Activated naive CD4-positive, alpha-beta T cell treated with anti-CD3 and anti-CD28 coated beads, Interleukin-2, amount 10 ng/mL, durations not matched to agents 7 days and 5 days (primary cell): ENCODE measurements at regions not wholly inside any gene's neighbourhood (a gene's known extent, or its start where the extent isn't known, plus 50 kb on each side); places are given as distances from the start of the nearest gene placed in this dataset.
"Not testable (repeated sequence)": the region's sequence is repeated elsewhere in the genome, so short reads cannot be mapped to it uniquely, and the experiment has no call there.

Experiments used
- CTCF ChIA-PET: fragments of 350-600 bp; sonication (Branson Sonifier 250); formaldehyde crosslinking; loops from one replicate; lab custom pipeline; 2021; ENCODE audit warnings: antibody characterized with exemption; lab: Charles Lee
- DNase-seq: peaks from one replicate; pipeline ENCODE4 v3.0.0-alpha.2; 2020
- H3K27ac Mint-ChIP-seq: one replicate; pipeline ENCODE4 v1.8.0; 2021; ENCODE audit warnings: mild to moderate bottlenecking, moderate library complexity, mixed read lengths
- H3K27me3 Mint-ChIP-seq: one replicate; pipeline ENCODE4 v1.8.0; 2021; ENCODE audit warnings: mild to moderate bottlenecking, mixed read lengths
- H3K36me3 Mint-ChIP-seq: one replicate; pipeline ENCODE4 v1.8.0; 2021; ENCODE audit warnings: mixed read lengths
- H3K4me1 Mint-ChIP-seq: one replicate; pipeline ENCODE4 v1.8.0; 2021; ENCODE audit warnings: mixed read lengths
- H3K4me3 Mint-ChIP-seq: one replicate; pipeline ENCODE4 v1.8.0; 2021; ENCODE audit warnings: mild to moderate bottlenecking, moderate library complexity, mixed read lengths
- H3K9me3 Mint-ChIP-seq: one replicate; pipeline ENCODE4 v1.8.0; 2021; ENCODE audit warnings: mixed read lengths

DNA sequence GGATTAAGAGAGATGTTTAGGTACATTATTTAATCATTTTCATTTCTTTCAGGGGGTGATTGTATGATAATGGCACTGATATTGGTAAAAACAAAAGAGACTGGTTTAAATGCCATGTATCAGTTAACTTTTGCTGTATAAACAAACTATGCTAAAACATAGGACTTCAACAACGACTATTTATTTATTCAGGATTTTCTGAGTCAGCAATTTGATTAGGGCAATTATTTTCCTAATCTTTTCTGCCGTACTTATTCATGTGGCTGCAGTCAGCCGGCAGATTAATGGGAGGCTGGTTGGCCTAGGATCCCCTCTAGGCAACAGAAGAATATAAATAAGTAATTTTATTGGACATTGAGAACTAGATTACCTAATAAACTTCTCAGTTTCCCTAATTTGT lies 661.7 kb upstream of the RAG2 start:
- Mint-ChIP-seq H3K4me3 (no peak overlapping the region), H3K36me3 (no peaks in the 10 kb centered on the region), H3K27ac (no peak overlapping the region), H3K27me3 (no peaks in the 10 kb centered on the region), H3K4me1 (no peaks in the 10 kb centered on the region), H3K9me3 (peaks cover 12% of the 10 kb centered on the region)
- CTCF ChIA-PET = no interaction called here
- DNase-seq = no peak

DNA sequence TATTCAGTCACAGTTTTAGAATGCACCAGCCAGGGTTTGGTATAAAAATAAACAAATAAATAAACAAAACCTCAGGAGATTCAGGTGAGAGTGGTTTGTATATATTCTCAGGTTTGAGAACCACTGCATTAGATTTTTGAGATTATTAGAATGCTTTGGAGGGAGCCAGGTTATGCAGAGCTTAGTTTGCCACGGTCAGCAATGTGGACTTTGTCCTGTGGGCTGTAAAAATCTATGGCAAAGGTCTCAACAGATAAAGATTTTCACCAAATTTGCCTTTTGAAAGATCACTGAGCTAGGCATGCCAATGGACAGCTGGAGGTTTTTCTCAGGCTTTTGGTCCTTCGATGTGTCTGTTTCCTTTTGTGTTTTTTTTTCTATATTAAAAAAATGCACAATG lies 650.1 kb upstream of the RAG2 start:
- CTCF ChIA-PET = interaction anchor here (0.7 kb wide), 1 partner anchor 1372 kb away, joined by 3 read pairs; no protein-coding TSS in a partner anchor
- H3K27ac Mint-ChIP-seq = no peak overlapping the region
- H3K27me3 Mint-ChIP-seq = no peaks in the 10 kb centered on the region
- H3K4me1 Mint-ChIP-seq = no peaks in the 10 kb centered on the region
- DNase-seq = no peak
- no peak overlapping the region for H3K4me3 Mint-ChIP-seq
- no peaks in the 10 kb centered on the region for H3K36me3 Mint-ChIP-seq
- H3K9me3 Mint-ChIP-seq = peaks cover 9% of the 10 kb centered on the region

DNA sequence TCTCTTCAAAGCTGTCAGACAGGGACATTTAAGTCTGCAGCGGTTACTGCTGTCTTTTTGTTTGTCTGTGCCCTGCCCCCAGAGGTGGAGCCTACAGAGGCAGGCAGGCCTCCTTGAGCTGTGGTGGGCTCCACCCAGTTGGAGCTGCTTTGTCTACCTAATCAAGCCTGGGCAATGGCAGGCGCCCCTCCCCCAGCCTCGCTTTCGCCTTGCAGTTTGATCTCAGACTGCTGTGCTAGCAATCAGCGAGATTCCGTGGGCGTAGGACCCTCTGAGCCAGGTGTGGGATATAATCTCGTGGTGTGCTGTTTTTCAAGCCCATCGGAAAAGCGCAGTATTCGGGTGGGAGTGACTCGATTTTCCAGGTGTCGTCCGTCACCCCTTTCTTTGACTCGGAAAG lies 648.1 kb upstream of the RAG2 start:
- H3K27me3 Mint-ChIP-seq, DNase-seq, H3K4me1 Mint-ChIP-seq, CTCF ChIA-PET, H3K9me3 Mint-ChIP-seq, H3K4me3 Mint-ChIP-seq, H3K27ac Mint-ChIP-seq, H3K36me3 Mint-ChIP-seq: not testable (repeated sequence)

DNA sequence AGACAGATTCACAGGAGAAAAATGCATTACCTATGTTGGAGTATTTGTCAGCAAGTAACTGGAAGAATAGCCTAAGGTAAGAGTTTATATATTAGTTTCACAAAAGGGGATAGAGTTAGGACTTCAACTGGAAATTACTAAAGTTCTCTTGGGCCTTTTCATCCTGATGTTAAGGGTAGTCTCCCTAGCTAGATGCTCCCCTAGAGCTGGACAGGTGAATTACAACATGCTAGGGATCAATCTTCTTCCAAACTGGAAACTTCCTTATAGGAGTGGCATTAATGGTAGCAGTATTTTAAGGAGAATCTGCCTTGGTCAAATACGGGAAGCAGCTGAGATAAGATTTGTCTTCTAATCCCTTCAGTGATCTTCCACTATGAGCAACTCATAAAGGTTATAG lies 632.8 kb upstream of the RAG2 start:
- Mint-ChIP-seq H3K4me1 (no peaks in the 10 kb centered on the region), H3K36me3 (no peaks in the 10 kb centered on the region), H3K4me3 (no peak overlapping the region), H3K27me3 (no peaks in the 10 kb centered on the region), H3K27ac (no peak overlapping the region), H3K9me3 (peaks cover 8% of the 10 kb centered on the region)
- CTCF ChIA-PET = no interaction called here
- no peak for DNase-seq

DNA sequence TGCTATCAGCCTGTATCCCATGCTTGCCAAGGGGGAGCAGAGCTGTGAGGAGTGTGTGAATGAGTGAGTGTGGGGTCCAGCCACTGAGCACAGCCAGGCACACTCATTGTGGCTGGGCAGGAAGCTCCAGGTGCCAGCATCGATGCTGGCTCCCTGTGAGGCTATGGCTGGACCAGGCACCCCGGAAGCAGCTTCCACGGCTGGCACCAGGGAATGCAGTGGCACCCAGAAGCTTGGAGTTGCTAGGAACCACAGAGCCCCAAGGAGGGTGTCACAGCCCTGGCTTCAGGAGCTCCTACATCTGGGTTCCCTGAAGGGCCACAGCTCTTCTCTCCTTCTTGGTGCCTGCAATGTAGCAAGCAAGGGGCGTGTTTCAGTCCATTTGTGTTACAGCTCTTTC lies 625.9 kb upstream of the RAG2 start:
- CTCF ChIA-PET = no interaction called here
- H3K27ac Mint-ChIP-seq = no peak overlapping the region
- no peaks in the 10 kb centered on the region for H3K4me1 Mint-ChIP-seq
- H3K9me3 Mint-ChIP-seq = peaks cover 10% of the 10 kb centered on the region
- no peaks in the 10 kb centered on the region for H3K27me3 Mint-ChIP-seq
- no peak overlapping the region for H3K4me3 Mint-ChIP-seq
- H3K36me3 Mint-ChIP-seq = no peaks in the 10 kb centered on the region
- DNase-seq = no peak

DNA sequence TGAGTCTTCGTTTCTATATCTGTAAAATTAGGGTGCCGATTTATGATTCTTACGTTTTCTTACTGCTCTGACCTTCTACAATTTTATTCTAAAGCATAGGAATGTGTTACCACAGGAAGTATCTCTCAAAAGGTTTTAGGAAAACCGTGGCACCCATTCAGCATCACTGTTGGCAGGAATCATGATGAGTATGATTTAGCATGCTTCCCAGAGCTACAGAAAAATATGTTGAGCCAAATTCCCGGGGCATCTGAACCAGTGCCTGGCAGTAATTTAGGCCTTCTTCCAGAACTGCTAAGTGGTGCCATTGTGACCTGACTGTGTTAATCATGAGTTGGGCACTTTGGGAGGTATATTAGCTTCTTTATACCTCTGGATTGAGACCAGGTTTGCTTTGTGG lies 605.0 kb upstream of the RAG2 start:
- CTCF ChIA-PET = no interaction called here
- no peak for DNase-seq
- no peaks in the 10 kb centered on the region for H3K4me1 Mint-ChIP-seq
- no peak overlapping the region for H3K4me3 Mint-ChIP-seq
- H3K27ac Mint-ChIP-seq = no peak overlapping the region
- peaks cover 16% of the 10 kb centered on the region for H3K9me3 Mint-ChIP-seq
- H3K27me3 Mint-ChIP-seq = no peaks in the 10 kb centered on the region
- H3K36me3 Mint-ChIP-seq = no peaks in the 10 kb centered on the region

DNA sequence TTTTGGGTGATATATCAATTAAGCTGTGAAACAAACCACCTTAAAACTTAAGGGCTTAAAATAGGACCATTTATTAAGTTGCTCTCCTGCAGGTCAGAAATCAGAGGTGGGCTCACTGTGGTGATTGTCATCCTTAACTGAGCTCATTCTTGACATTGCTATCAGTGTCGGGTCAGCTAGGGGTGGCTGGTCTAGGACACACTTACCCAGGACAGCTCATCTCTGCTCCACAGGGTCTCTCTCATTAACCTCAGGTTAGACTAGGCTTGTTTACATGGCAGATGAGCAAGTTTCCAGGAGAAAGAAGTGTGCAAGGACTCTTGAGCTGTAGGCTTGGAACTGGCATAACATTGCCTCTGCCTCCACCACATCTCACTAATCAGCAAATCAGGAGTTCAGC lies 601.0 kb upstream of the RAG2 start:
- Mint-ChIP-seq H3K27me3 (no peaks in the 10 kb centered on the region), H3K36me3 (no peaks in the 10 kb centered on the region)

DNA sequence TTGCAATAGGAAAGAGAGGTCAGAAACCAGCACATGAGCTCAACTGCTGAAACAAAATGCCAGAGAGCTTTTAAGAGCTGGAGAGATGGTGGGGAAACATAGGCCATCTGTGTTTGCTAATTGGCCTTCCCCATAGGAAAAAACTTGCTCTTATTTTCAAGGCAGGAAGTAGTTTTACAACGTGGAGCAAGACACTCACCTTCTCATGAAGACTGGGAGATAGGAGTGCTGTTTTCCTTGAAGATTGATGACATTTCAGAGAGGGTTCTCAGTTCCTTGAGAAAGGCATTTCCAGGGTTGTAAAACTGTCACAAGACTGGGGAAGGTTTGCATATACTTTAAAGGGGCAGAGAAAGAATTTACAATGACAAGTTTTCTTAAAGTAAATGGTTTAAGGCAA lies 586.3 kb upstream of the RAG2 start:
- CTCF ChIA-PET = no interaction called here
- Mint-ChIP-seq H3K36me3 (no peaks in the 10 kb centered on the region), H3K27ac (no peak overlapping the region), H3K4me3 (no peak overlapping the region), H3K4me1 (no peaks in the 10 kb centered on the region), H3K9me3 (peaks cover 8% of the 10 kb centered on the region), H3K27me3 (no peaks in the 10 kb centered on the region)
- DNase-seq = no peak

More for the DNA sequence above, 601.0 kb upstream of the RAG2 start:
- peaks cover 9% of the 10 kb centered on the region for H3K9me3 Mint-ChIP-seq
- H3K4me3 Mint-ChIP-seq = no peak overlapping the region
- no peak overlapping the region for H3K27ac Mint-ChIP-seq
- no peak for DNase-seq
- H3K4me1 Mint-ChIP-seq = no peaks in the 10 kb centered on the region
- CTCF ChIA-PET = no interaction called here

DNA sequence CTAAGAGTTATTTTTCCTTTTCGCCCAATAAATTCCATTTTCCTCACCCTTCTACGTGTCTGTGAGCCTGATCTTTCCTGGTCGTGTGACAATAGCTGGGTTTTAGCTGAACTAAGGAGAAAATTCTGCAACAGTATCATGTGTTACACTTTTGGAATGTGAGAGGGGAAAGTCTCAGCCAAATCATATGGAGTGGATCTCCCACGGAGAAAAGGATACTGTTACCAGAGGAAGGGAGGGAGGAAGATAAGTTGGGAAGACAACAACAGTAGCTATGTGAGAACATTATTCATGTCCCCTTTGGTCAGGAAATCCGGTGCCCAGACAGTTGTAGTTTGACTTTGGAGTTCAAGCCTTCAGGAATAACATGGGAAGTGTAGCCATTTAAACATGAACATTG lies 584.0 kb upstream of the RAG2 start:
- no peaks in the 10 kb centered on the region for H3K27me3 Mint-ChIP-seq
- H3K36me3 Mint-ChIP-seq = no peaks in the 10 kb centered on the region
- CTCF ChIA-PET = no interaction called here
- H3K4me1 Mint-ChIP-seq = no peaks in the 10 kb centered on the region
- H3K27ac Mint-ChIP-seq = no peak overlapping the region
- H3K9me3 Mint-ChIP-seq = peaks cover 6% of the 10 kb centered on the region
- no peak for DNase-seq
- no peak overlapping the region for H3K4me3 Mint-ChIP-seq

DNA sequence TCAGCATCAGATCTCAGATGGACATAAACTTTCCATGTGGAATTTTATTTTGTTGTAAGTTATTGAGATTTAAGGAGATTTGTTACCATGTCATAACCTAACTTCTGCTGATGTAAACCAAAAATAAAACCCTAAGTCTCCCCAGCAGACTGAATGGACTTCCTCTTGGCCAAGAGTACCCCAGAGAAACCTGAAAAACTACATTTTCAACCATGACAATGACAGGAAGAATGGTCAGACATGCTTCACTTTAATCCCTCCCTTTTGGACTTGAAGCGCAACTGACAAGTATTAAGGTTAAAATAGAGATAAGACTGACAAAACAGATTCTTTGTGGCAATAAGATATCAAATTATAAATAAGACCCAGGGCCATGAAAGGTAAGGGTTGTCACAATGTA lies 579.7 kb upstream of the RAG2 start:
- H3K27me3 Mint-ChIP-seq = no peaks in the 10 kb centered on the region
- H3K9me3 Mint-ChIP-seq = peaks cover 8% of the 10 kb centered on the region
- H3K27ac Mint-ChIP-seq = no peak overlapping the region
- H3K36me3 Mint-ChIP-seq = no peaks in the 10 kb centered on the region
- CTCF ChIA-PET = no interaction called here
- H3K4me1 Mint-ChIP-seq = no peaks in the 10 kb centered on the region
- H3K4me3 Mint-ChIP-seq = no peak overlapping the region
- no peak for DNase-seq

DNA sequence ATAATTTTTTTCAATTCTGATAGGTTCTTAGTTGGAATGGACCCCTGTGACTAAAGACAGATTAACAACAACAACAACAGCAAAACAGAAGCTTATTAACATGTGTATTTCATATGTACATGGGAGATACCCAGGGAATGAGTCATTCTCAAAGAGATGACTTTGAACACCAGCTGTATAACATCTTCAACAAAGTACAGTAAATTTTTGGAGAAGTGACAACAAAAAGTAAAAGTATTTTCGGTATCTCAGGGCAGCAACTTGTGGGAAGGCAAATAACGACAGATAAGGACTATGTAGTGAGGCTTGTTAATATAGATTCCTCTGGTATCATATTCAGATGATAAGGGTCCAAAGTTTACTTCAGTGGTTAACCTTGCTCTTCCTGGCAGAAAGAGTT lies 573.4 kb upstream of the RAG2 start:
- no peaks in the 10 kb centered on the region for H3K27me3 Mint-ChIP-seq

DNA sequence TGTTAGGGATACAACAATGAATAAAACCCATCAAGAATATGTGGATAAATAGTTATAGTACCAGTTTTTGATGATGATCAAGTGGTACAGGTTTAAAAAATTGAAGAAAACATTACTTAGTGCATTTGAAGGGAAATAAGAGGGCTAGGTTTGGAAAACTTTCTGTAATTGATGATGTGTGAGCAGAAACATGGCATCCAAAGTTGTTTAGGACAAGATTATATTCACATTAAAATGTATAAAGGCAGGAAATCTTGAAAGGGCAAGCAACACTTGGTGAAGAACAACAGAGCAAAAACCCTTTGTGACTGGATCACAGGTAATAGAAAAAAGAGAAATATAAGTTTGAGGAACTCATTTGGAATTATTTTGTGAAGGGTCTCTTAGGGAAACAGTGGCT lies 572.3 kb upstream of the RAG2 start:
- H3K36me3 Mint-ChIP-seq = no peaks in the 10 kb centered on the region
- DNase-seq = no peak
- CTCF ChIA-PET = no interaction called here
- no peak overlapping the region for H3K27ac Mint-ChIP-seq
- H3K27me3 Mint-ChIP-seq = no peaks in the 10 kb centered on the region
- H3K4me3 Mint-ChIP-seq = no peak overlapping the region
- peaks cover 2% of the 10 kb centered on the region for H3K9me3 Mint-ChIP-seq
- no peaks in the 10 kb centered on the region for H3K4me1 Mint-ChIP-seq

More for the DNA sequence above, 573.4 kb upstream of the RAG2 start:
- Mint-ChIP-seq H3K36me3 (no peaks in the 10 kb centered on the region), H3K9me3 (peaks cover 2% of the 10 kb centered on the region), H3K4me3 (no peak overlapping the region), H3K4me1 (no peaks in the 10 kb centered on the region), H3K27ac (no peak overlapping the region)
- CTCF ChIA-PET = no interaction called here
- DNase-seq = no peak

DNA sequence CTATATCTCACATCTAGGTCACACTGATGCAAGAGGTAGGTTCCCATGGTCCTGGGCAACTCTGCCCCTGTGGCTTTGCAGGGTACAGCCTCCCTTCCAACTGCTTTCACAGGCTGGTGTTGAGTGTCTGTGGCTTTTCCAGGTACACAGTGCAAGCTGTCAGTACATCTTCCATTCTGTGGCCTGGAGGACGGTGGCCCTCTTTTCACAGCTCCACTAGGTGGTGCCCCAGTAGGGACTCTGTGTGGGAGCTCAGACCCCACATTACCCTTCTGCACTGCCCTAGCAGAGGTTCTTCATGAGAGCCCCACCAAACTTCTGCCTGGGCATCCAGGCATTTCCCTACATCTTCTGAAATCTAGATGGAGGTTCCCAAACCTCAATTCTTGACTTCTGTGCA lies 547.4 kb upstream of the RAG2 start:
- H3K4me3 Mint-ChIP-seq, H3K36me3 Mint-ChIP-seq, DNase-seq, H3K27ac Mint-ChIP-seq, CTCF ChIA-PET, H3K4me1 Mint-ChIP-seq, H3K27me3 Mint-ChIP-seq: not testable (repeated sequence)
- H3K9me3 Mint-ChIP-seq = peaks cover 28% of the 10 kb centered on the region

DNA sequence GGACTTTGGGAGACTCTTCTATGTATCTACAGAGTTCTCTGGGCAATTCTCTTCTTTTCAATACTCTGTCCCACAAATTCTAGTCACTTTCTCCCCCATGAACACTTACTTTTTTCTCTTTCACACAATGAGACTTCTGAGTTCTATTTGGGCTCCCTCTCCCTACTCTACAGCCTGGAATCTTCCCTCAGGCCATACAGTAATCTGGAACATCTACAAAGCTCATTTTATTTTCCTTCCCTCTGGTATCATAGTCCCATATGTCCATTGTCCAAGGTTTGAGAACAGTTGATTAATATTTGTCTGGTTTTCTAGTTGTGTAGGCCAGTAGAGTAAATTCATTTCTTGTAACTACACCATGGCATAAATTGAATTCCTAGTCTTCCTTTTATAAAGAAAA lies 544.6 kb upstream of the RAG2 start:
- CTCF ChIA-PET = no interaction called here
- Mint-ChIP-seq H3K27ac (no peak overlapping the region), H3K27me3 (no peaks in the 10 kb centered on the region), H3K4me3 (no peak overlapping the region), H3K36me3 (no peaks in the 10 kb centered on the region), H3K9me3 (peaks cover 21% of the 10 kb centered on the region), H3K4me1 (no peaks in the 10 kb centered on the region)
- no peak for DNase-seq

DNA sequence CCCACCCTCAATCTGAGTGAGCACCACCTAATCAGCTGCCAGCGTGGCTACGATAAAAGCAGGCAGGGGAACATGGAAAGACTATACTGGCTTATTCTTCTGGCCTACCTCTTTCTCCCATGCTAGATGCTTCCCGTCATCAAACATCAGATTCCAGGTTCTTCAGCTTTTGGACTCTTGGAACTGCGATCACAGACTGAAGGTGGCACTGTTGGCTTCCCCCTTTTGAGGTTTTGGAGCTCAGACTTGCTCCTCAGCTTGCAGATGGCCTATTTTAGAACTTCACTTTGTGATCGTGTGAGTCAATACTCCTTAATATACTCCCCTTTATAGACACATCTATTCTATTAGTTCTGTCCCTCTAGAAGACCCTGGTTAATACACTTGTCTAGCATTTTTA lies 543.7 kb upstream of the RAG2 start:
- Mint-ChIP-seq H3K27me3 (no peaks in the 10 kb centered on the region), H3K27ac (no peak overlapping the region), H3K9me3 (peaks cover 20% of the 10 kb centered on the region), H3K4me1 (no peaks in the 10 kb centered on the region), H3K36me3 (no peaks in the 10 kb centered on the region), H3K4me3 (no peak overlapping the region)
- DNase-seq = no peak
- CTCF ChIA-PET = no interaction called here

DNA sequence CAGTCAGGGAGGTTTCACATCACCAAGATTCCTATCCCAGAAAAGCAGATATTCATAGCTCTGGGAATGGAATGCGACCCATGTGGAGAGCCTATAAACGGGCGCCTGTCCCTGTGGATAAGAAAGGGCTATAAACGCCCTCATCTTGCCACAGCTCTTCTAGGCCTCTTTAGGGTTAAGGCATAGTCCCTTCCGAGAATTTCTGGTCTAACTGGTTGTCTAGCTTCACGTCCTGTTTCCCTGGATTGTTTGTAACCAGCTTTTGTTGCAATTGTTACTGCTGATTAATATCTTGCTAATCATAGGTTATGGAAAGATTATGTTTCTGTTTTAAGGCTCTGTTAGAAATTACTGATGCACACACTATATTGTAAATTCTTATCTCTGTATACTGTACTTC lies 537.6 kb upstream of the RAG2 start:
- DNase-seq, H3K27me3 Mint-ChIP-seq, H3K36me3 Mint-ChIP-seq, H3K27ac Mint-ChIP-seq, H3K4me1 Mint-ChIP-seq, H3K4me3 Mint-ChIP-seq, CTCF ChIA-PET: not testable (repeated sequence)
- H3K9me3 Mint-ChIP-seq = peaks cover 11% of the 10 kb centered on the region
